ENCODE measurements at regions not wholly inside any gene's neighbourhood (a gene's known extent, or its start where the extent isn't known, plus 50 kb on each side); places are given as distances from the start of the nearest gene placed in this dataset.

GRCh38 chrX:25068340-25068739 is 52.6 kb upstream of the ARX start:
- no peaks in the 10 kb centered on the region for H3K27me3 Mint-ChIP-seq (ENCODE audit: unreplicated experiment)
- H3K36me3 Mint-ChIP-seq (ENCODE audit: low read depth, unreplicated experiment) = no peaks in the 10 kb centered on the region
- no peak for TF ChIP-seq CTCF (IDR thresholded peaks at IDR 0.05; ENCODE audit: unreplicated experiment)
- no peak overlapping the region for H3K4me3 Mint-ChIP-seq (ENCODE audit: unreplicated experiment)
- H3K4me1 Mint-ChIP-seq (ENCODE audit: unreplicated experiment) = peaks cover 3% of the 10 kb centered on the region
- H3K9me3 Mint-ChIP-seq (ENCODE audit: unreplicated experiment) = no peaks in the 10 kb centered on the region
- no peak overlapping the region for H3K27ac Mint-ChIP-seq (ENCODE audit: unreplicated experiment)
- DNase-seq (ENCODE audit: low spot score) = no peak

- no peak for DNase-seq (ENCODE audit: low spot score)
- Mint-ChIP-seq H3K4me1 (ENCODE audit: unreplicated experiment) (peaks cover 3% of the 10 kb centered on the region), H3K27ac (ENCODE audit: unreplicated experiment) (no peak overlapping the region), H3K9me3 (ENCODE audit: unreplicated experiment) (no peaks in the 10 kb centered on the region), H3K36me3 (ENCODE audit: low read depth, unreplicated experiment) (no peaks in the 10 kb centered on the region), H3K4me3 (ENCODE audit: unreplicated experiment) (no peak overlapping the region), H3K27me3 (ENCODE audit: unreplicated experiment) (no peaks in the 10 kb centered on the region)
- no peak for TF ChIP-seq CTCF (IDR thresholded peaks at IDR 0.05; ENCODE audit: unreplicated experiment)
These were observed 51.8 kb upstream of the ARX start for GRCh38 chrX:25067271-25068172.

- H3K4me3 Mint-ChIP-seq (ENCODE audit: unreplicated experiment) = no peak overlapping the region
- H3K27ac Mint-ChIP-seq (ENCODE audit: unreplicated experiment) = no peak overlapping the region
- H3K36me3 Mint-ChIP-seq (ENCODE audit: low read depth, unreplicated experiment) = no peaks in the 10 kb centered on the region
- no peak for DNase-seq (ENCODE audit: low spot score)
- no peaks in the 10 kb centered on the region for H3K9me3 Mint-ChIP-seq (ENCODE audit: unreplicated experiment)
- no peaks in the 10 kb centered on the region for H3K4me1 Mint-ChIP-seq (ENCODE audit: unreplicated experiment)
- no peaks in the 10 kb centered on the region for H3K27me3 Mint-ChIP-seq (ENCODE audit: unreplicated experiment)
- no peak for TF ChIP-seq CTCF (IDR thresholded peaks at IDR 0.05; ENCODE audit: unreplicated experiment)
These were observed 50.4 kb upstream of the ARX start for GRCh38 chrX:25066131-25066530.

Data from endothelial cell (in vitro differentiated cells).